GM23338 (cell line): ENCODE measurements at regions not wholly inside any gene's neighbourhood (a gene's known extent, or its start where the extent isn't known, plus 50 kb on each side); places are given as distances from the start of the nearest gene placed in this dataset.

Experiments used
- ATAC-seq: fragments of 200-7000 bp; cut with Tn5 transposase; 3 replicates; pipeline ENCODE4 v1.9.1; 2020
- DNase-seq: peaks from one replicate; pipeline ENCODE4 v3.0.0-alpha.2; 2015; ENCODE audit warnings: low spot score
- H2AFZ ChIP-seq: fragments of 200-600 bp; sonication (generic); 2 replicates; pipeline ENCODE4 v1.8.0; 2016; ENCODE audit warnings: antibody characterized with exemption, mild to moderate bottlenecking, moderate library complexity
- H3F3A ChIP-seq: fragments of 200-600 bp; sonication (generic); replicated peaks from 2 replicates; pipeline ENCODE4 v1.8.0; 2017; ENCODE audit warnings: antibody characterized with exemption, mixed run types, low read depth
- H3K27ac ChIP-seq: fragments of 200-600 bp; sonication (generic); 2 replicates; pipeline ENCODE4 v1.6.1; 2016; ENCODE audit warnings: low read depth
- H3K27me3 ChIP-seq: fragments of 200-600 bp; sonication (generic); 2 replicates; pipeline ENCODE4 v1.8.0; 2016; ENCODE audit warnings: mild to moderate bottlenecking, mixed run types, moderate library complexity; ENCODE audit not compliant: insufficient read depth
- H3K36me3 ChIP-seq: fragments of 200-600 bp; sonication (generic); 2 replicates; pipeline ENCODE4 v1.8.0; 2016; ENCODE audit warnings: mild to moderate bottlenecking; ENCODE audit not compliant: insufficient read depth
- H3K4me1 ChIP-seq: fragments of 200-600 bp; sonication (generic); 2 replicates; pipeline ENCODE4 v1.8.0; 2016; ENCODE audit warnings: mild to moderate bottlenecking, moderate library complexity; ENCODE audit not compliant: insufficient read depth
- H3K4me2 ChIP-seq: fragments of 200-600 bp; sonication (generic); 2 replicates; pipeline ENCODE4 v1.7.1; 2017; ENCODE audit warnings: mixed run types
- H3K4me3 ChIP-seq: fragments of 200-600 bp; sonication (generic); 2 replicates; pipeline ENCODE4 v1.6.1; 2016; ENCODE audit warnings: mixed run types
- H3K79me2 ChIP-seq: fragments of 200-600 bp; sonication (generic); replicated peaks from 2 replicates; pipeline ENCODE4 v1.8.0; 2017; ENCODE audit warnings: mild to moderate bottlenecking; ENCODE audit not compliant: insufficient read depth
- H3K9me2 ChIP-seq: fragments of 200-600 bp; sonication (generic); 2 replicates; pipeline ENCODE4 v1.8.0; 2017; ENCODE audit not compliant: insufficient read depth
- H4K20me1 ChIP-seq: fragments of 200-600 bp; sonication (generic); replicated peaks from 2 replicates; pipeline ENCODE4 v1.8.0; 2017; ENCODE audit warnings: mild to moderate bottlenecking; ENCODE audit not compliant: insufficient read depth
- H3K27ac Mint-ChIP-seq: 2 replicates; pipeline ENCODE4 v1.8.0; 2020; ENCODE audit warnings: inconsistent platforms, mild to moderate bottlenecking, moderate library complexity, mixed read lengths
- H3K27me3 Mint-ChIP-seq: 3 replicates; pipeline ENCODE4 v1.8.0; 2022; ENCODE audit warnings: low read depth, mild to moderate bottlenecking, moderate library complexity, mixed read lengths, inconsistent platforms; ENCODE audit not compliant: insufficient read depth, poor library complexity
- H3K36me3 Mint-ChIP-seq: 3 replicates; pipeline ENCODE4 v1.8.0; 2021; ENCODE audit warnings: low read depth, mild to moderate bottlenecking, inconsistent platforms, moderate library complexity, mixed read lengths
- H3K4me1 Mint-ChIP-seq: 3 replicates; pipeline ENCODE4 v1.8.0; 2020; ENCODE audit warnings: mild to moderate bottlenecking, inconsistent platforms, mixed read lengths
- H3K4me3 Mint-ChIP-seq: 3 replicates; pipeline ENCODE4 v1.8.0; 2021; ENCODE audit warnings: moderate library complexity, mild to moderate bottlenecking, inconsistent platforms, mixed read lengths
- H3K9me3 Mint-ChIP-seq: 3 replicates; pipeline ENCODE4 v1.8.0; 2020; ENCODE audit warnings: moderate library complexity, mild to moderate bottlenecking, inconsistent platforms, mixed read lengths
- CREB1 ChIP-seq: fragments of 250-450 bp; sonication (Bioruptor Pico); IDR thresholded peaks from 2 replicates; pipeline ENCODE4 v1.5.0; 2020; ENCODE audit warnings: low read depth, mild to moderate bottlenecking, moderate library complexity
- EZH2 ChIP-seq: fragments of 200-600 bp; sonication (generic); IDR thresholded peaks from one replicate; pipeline ENCODE4 v1.8.0; 2017; ENCODE audit warnings: antibody characterized with exemption, mild to moderate bottlenecking, low read depth; ENCODE audit not compliant: unreplicated experiment
- EZH2phosphoT487 ChIP-seq: fragments of 200-600 bp; sonication (generic); IDR thresholded peaks from one replicate; pipeline ENCODE4 v1.8.1; 2018; ENCODE audit warnings: antibody characterized with exemption; ENCODE audit not compliant: unreplicated experiment
- JUNB ChIP-seq: IDR thresholded peaks from one replicate; pipeline ENCODE4 v1.6.1; 2016; ENCODE audit warnings: antibody characterized with exemption; ENCODE audit not compliant: unreplicated experiment
- NANOG ChIP-seq: IDR thresholded peaks from 2 replicates; pipeline ENCODE4 v1.6.1; 2016; ENCODE audit warnings: antibody characterized with exemption, borderline replicate concordance
- POLR2AphosphoS5 ChIP-seq: IDR thresholded peaks from 2 replicates; pipeline ENCODE4 v1.6.1; 2016; ENCODE audit warnings: antibody characterized with exemption, low read depth
- STAT1 ChIP-seq: IDR thresholded peaks from one replicate; pipeline ENCODE4 v1.6.1; 2016; ENCODE audit warnings: antibody characterized with exemption; ENCODE audit not compliant: unreplicated experiment
- ZNF114 ChIP-seq: fragments of 250-450 bp; sonication (Bioruptor Pico); IDR thresholded peaks from 2 replicates; pipeline ENCODE4 v1.5.0; 2020; ENCODE audit warnings: mild to moderate bottlenecking, moderate library complexity
- ZNF331 ChIP-seq: fragments of 250-450 bp; sonication (Bioruptor Pico); IDR thresholded peaks from 2 replicates; pipeline ENCODE4 v1.5.0; 2020; ENCODE audit warnings: low read depth, mild to moderate bottlenecking, moderate library complexity
- TF ChIP-seq, protein P1 (sequence below), 2 experiments: fragments of 200-600 bp in 1 of 2; sonication (generic) in 1 of 2; conservative IDR thresholded peaks; 2 replicates each; pipeline versions ENCODE4 v1.5.1 to v1.6.1; 2016 to 2017; ENCODE audit warnings: antibody characterized with exemption in 2 of 2, low read depth in 2 of 2, mild to moderate bottlenecking in 2 of 2, moderate library complexity in 1 of 2
- TF ChIP-seq, protein P2 (sequence below): IDR thresholded peaks from 2 replicates; pipeline ENCODE4 v1.6.1; 2016; ENCODE audit warnings: antibody characterized with exemption
- TF ChIP-seq, protein P3 (sequence below): IDR thresholded peaks from one replicate; pipeline ENCODE4 v1.6.1; 2018; ENCODE audit warnings: antibody characterized with exemption; ENCODE audit not compliant: unreplicated experiment
- TF ChIP-seq, protein P4 (sequence below): fragments of 250-450 bp; sonication (Bioruptor Pico); IDR thresholded peaks from 2 replicates; pipeline ENCODE4 v1.5.0; 2020; ENCODE audit warnings: mild to moderate bottlenecking, moderate library complexity

DNA sequence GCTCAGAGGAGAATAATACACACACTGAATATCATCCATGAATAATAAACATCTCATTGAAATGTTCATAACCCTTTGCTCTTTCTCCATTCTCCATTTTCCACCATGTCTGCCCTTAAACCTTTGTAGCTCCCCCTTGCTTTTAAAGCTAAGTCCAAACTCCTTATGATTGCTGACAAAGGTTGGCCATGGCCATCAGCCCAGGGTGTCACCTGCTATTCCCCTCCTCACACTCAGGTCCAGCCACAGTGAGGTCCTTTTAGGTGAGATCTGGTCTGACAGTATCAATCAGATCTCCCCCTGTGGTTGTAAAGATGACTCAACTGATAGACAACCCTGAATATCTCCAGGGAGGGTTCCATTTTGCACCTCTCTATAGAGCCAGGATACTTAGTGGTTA, 181.5 kb upstream of the PDE1C start:
- Mint-ChIP-seq H3K27me3 (no peaks in the 10 kb centered on the region), H3K4me1 (no peaks in the 10 kb centered on the region), H3K27ac (peak overlapping the region; percentile 47; the same call in 1 of the 2 replicates), H3K4me3 (no peak overlapping the region), H3K9me3 (no peaks in the 10 kb centered on the region), H3K36me3 (no peaks in the 10 kb centered on the region)
- no peak overlapping the region for H2AFZ ChIP-seq
- no peak for DNase-seq
- ATAC-seq, result no peak
- no peaks in the 10 kb centered on the region for H3K79me2 ChIP-seq
- no peaks in the 10 kb centered on the region for H3K27me3 ChIP-seq
- H3K4me3 ChIP-seq, result no peak overlapping the region
- H3K4me2 ChIP-seq, result no peak overlapping the region
- H4K20me1 ChIP-seq, result no peaks in the 10 kb centered on the region
- H3K27ac ChIP-seq, result no peak overlapping the region
- no peaks in the 10 kb centered on the region for H3F3A ChIP-seq
- H3K9me2 ChIP-seq, result no peaks in the 10 kb centered on the region; the same call in 1 of the 2 replicates
- H3K36me3 ChIP-seq, result no peaks in the 10 kb centered on the region
- TF ChIP-seq, protein P1, sequence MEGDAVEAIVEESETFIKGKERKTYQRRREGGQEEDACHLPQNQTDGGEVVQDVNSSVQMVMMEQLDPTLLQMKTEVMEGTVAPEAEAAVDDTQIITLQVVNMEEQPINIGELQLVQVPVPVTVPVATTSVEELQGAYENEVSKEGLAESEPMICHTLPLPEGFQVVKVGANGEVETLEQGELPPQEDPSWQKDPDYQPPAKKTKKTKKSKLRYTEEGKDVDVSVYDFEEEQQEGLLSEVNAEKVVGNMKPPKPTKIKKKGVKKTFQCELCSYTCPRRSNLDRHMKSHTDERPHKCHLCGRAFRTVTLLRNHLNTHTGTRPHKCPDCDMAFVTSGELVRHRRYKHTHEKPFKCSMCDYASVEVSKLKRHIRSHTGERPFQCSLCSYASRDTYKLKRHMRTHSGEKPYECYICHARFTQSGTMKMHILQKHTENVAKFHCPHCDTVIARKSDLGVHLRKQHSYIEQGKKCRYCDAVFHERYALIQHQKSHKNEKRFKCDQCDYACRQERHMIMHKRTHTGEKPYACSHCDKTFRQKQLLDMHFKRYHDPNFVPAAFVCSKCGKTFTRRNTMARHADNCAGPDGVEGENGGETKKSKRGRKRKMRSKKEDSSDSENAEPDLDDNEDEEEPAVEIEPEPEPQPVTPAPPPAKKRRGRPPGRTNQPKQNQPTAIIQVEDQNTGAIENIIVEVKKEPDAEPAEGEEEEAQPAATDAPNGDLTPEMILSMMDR (conservative IDR thresholded peaks at IDR 0.05; ENCODE audit: low read depth in 2 of 2), result no peak
- TF ChIP-seq STAT1, result no peak
- TF ChIP-seq CREB1 (CRISPR knock-in tag), result no peak
- TF ChIP-seq, protein P2, sequence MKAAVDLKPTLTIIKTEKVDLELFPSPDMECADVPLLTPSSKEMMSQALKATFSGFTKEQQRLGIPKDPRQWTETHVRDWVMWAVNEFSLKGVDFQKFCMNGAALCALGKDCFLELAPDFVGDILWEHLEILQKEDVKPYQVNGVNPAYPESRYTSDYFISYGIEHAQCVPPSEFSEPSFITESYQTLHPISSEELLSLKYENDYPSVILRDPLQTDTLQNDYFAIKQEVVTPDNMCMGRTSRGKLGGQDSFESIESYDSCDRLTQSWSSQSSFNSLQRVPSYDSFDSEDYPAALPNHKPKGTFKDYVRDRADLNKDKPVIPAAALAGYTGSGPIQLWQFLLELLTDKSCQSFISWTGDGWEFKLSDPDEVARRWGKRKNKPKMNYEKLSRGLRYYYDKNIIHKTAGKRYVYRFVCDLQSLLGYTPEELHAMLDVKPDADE, result no peak
- no peak for TF ChIP-seq NANOG
- TF ChIP-seq JUNB, result no peak
- no peak for TF ChIP-seq ZNF114 (CRISPR knock-in tag)
- TF ChIP-seq, protein P3, sequence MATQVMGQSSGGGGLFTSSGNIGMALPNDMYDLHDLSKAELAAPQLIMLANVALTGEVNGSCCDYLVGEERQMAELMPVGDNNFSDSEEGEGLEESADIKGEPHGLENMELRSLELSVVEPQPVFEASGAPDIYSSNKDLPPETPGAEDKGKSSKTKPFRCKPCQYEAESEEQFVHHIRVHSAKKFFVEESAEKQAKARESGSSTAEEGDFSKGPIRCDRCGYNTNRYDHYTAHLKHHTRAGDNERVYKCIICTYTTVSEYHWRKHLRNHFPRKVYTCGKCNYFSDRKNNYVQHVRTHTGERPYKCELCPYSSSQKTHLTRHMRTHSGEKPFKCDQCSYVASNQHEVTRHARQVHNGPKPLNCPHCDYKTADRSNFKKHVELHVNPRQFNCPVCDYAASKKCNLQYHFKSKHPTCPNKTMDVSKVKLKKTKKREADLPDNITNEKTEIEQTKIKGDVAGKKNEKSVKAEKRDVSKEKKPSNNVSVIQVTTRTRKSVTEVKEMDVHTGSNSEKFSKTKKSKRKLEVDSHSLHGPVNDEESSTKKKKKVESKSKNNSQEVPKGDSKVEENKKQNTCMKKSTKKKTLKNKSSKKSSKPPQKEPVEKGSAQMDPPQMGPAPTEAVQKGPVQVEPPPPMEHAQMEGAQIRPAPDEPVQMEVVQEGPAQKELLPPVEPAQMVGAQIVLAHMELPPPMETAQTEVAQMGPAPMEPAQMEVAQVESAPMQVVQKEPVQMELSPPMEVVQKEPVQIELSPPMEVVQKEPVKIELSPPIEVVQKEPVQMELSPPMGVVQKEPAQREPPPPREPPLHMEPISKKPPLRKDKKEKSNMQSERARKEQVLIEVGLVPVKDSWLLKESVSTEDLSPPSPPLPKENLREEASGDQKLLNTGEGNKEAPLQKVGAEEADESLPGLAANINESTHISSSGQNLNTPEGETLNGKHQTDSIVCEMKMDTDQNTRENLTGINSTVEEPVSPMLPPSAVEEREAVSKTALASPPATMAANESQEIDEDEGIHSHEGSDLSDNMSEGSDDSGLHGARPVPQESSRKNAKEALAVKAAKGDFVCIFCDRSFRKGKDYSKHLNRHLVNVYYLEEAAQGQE, result no peak
- TF ChIP-seq EZH2, result no peak
- TF ChIP-seq ZNF331 (CRISPR knock-in tag), result no peak
- TF ChIP-seq, protein P4, sequence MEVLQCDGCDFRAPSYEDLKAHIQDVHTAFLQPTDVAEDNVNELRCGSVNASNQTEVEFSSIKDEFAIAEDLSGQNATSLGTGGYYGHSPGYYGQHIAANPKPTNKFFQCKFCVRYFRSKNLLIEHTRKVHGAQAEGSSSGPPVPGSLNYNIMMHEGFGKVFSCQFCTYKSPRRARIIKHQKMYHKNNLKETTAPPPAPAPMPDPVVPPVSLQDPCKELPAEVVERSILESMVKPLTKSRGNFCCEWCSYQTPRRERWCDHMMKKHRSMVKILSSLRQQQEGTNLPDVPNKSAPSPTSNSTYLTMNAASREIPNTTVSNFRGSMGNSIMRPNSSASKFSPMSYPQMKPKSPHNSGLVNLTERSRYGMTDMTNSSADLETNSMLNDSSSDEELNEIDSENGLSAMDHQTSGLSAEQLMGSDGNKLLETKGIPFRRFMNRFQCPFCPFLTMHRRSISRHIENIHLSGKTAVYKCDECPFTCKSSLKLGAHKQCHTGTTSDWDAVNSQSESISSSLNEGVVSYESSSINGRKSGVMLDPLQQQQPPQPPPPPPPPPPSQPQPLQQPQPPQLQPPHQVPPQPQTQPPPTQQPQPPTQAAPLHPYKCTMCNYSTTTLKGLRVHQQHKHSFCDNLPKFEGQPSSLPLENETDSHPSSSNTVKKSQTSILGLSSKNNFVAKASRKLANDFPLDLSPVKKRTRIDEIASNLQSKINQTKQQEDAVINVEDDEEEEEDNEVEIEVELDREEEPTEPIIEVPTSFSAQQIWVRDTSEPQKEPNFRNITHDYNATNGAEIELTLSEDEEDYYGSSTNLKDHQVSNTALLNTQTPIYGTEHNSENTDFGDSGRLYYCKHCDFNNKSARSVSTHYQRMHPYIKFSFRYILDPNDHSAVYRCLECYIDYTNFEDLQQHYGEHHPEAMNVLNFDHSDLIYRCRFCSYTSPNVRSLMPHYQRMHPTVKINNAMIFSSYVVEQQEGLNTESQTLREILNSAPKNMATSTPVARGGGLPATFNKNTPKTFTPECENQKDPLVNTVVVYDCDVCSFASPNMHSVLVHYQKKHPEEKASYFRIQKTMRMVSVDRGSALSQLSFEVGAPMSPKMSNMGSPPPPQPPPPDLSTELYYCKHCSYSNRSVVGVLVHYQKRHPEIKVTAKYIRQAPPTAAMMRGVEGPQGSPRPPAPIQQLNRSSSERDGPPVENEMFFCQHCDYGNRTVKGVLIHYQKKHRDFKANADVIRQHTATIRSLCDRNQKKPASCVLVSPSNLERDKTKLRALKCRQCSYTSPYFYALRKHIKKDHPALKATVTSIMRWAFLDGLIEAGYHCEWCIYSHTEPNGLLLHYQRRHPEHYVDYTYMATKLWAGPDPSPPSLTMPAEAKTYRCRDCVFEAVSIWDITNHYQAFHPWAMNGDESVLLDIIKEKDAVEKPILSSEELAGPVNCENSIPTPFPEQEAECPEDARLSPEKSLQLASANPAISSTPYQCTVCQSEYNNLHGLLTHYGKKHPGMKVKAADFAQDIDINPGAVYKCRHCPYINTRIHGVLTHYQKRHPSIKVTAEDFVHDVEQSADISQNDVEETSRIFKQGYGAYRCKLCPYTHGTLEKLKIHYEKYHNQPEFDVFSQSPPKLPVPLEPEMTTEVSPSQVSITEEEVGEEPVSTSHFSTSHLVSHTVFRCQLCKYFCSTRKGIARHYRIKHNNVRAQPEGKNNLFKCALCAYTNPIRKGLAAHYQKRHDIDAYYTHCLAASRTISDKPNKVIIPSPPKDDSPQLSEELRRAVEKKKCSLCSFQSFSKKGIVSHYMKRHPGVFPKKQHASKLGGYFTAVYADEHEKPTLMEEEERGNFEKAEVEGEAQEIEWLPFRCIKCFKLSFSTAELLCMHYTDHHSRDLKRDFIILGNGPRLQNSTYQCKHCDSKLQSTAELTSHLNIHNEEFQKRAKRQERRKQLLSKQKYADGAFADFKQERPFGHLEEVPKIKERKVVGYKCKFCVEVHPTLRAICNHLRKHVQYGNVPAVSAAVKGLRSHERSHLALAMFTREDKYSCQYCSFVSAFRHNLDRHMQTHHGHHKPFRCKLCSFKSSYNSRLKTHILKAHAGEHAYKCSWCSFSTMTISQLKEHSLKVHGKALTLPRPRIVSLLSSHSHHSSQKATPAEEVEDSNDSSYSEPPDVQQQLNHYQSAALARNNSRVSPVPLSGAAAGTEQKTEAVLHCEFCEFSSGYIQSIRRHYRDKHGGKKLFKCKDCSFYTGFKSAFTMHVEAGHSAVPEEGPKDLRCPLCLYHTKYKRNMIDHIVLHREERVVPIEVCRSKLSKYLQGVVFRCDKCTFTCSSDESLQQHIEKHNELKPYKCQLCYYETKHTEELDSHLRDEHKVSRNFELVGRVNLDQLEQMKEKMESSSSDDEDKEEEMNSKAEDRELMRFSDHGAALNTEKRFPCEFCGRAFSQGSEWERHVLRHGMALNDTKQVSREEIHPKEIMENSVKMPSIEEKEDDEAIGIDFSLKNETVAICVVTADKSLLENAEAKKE (CRISPR knock-in tag), result no peak
- no peak for TF ChIP-seq POLR2AphosphoS5
- TF ChIP-seq EZH2phosphoT487, result no peak
- H3K4me1 ChIP-seq, result no peaks in the 10 kb centered on the region
